ENCODE measurements at regions not wholly inside any gene's neighbourhood (a gene's known extent, or its start where the extent isn't known, plus 50 kb on each side); places are given as distances from the start of the nearest gene placed in this dataset. TPM values are rescaled to one million over a fixed set of nuclear protein-coding genes. Genes with fewer than 3 reads are reported as not detected.

- FAIRE-seq (no peak), DNase-seq (ENCODE audit: low spot score in 2 of 2) (no peak)
These were observed 57.6 kb upstream of the MTAP start for GRCh38 chr9:21744841-21745240.

GRCh38 chr9:21746550-21746949, 55.9 kb upstream of the MTAP start:
- FAIRE-seq: no peak
- no peak for DNase-seq (ENCODE audit: low spot score in 2 of 2)

GRCh38 chr9:21747175-21747574, 55.3 kb upstream of the MTAP start:
- FAIRE-seq (no peak), DNase-seq (ENCODE audit: low spot score in 2 of 2) (no peak)

- FAIRE-seq: no peak
- no peak for DNase-seq (ENCODE audit: low spot score in 2 of 2)
These were observed 52.3 kb upstream of the MTAP start for GRCh38 chr9:21750021-21750735.

GRCh38 chr9:21751998-21752397, 50.4 kb upstream of the MTAP start:
- no peak for DNase-seq (ENCODE audit: low spot score in 2 of 2)
- FAIRE-seq: no peak

Small RNAs in the stretch of these regions (small RNA-seq; reads per million reads assigned to genes)
- gene RN7SL151P: not detected

All from frontal cortex (tissue), 4 donors.